AG10803 (cell line): ENCODE measurements at regions not wholly inside any gene's neighbourhood (a gene's known extent, or its start where the extent isn't known, plus 50 kb on each side); places are given as distances from the start of the nearest gene placed in this dataset.

Experiments
- DNase-seq: peaks from one replicate; pipeline ENCODE4 v3.0.0; 2010; ENCODE audit warnings: low read depth
- H3K4me3 ChIP-seq: 2 replicates; pipeline ENCODE4 v1.5.1; 2011; ENCODE audit warnings: mild to moderate bottlenecking, low read length, control low read depth
- TF ChIP-seq, protein P1 (sequence below): conservative IDR thresholded peaks from 2 replicates; pipeline ENCODE4 v1.5.1; 2011; ENCODE audit warnings: mild to moderate bottlenecking, low read length, control low read depth, inconsistent platforms

DNA sequence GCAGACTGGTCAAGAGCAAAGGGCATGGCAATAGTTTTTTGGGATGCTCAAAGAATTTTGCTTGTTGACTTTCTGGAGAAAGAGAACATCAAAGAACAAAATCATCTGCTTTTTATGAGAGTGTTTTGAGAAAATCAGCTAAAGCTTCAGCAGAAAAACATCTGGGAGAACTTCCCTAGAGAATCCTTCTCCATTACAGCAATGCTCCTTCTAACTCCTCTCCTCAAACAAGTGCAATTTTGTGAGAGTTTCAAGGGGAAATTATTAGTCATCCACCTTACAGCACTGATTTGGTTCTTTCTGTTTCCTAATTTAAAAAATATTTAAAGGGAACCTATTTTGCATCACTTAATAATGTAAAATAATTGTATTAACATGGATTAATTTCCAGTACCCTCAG, 226.9 kb upstream of the NXPH2 start:
- no peak overlapping the region for H3K4me3 ChIP-seq
- TF ChIP-seq, protein P1, sequence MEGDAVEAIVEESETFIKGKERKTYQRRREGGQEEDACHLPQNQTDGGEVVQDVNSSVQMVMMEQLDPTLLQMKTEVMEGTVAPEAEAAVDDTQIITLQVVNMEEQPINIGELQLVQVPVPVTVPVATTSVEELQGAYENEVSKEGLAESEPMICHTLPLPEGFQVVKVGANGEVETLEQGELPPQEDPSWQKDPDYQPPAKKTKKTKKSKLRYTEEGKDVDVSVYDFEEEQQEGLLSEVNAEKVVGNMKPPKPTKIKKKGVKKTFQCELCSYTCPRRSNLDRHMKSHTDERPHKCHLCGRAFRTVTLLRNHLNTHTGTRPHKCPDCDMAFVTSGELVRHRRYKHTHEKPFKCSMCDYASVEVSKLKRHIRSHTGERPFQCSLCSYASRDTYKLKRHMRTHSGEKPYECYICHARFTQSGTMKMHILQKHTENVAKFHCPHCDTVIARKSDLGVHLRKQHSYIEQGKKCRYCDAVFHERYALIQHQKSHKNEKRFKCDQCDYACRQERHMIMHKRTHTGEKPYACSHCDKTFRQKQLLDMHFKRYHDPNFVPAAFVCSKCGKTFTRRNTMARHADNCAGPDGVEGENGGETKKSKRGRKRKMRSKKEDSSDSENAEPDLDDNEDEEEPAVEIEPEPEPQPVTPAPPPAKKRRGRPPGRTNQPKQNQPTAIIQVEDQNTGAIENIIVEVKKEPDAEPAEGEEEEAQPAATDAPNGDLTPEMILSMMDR: no peak
- DNase-seq: no peak

GRCh38 chr2:139000131-139000785, 220.1 kb upstream of the NXPH2 start:
- TF ChIP-seq, protein P1: no peak
- H3K4me3 ChIP-seq: no peak overlapping the region
- no peak for DNase-seq

DNA sequence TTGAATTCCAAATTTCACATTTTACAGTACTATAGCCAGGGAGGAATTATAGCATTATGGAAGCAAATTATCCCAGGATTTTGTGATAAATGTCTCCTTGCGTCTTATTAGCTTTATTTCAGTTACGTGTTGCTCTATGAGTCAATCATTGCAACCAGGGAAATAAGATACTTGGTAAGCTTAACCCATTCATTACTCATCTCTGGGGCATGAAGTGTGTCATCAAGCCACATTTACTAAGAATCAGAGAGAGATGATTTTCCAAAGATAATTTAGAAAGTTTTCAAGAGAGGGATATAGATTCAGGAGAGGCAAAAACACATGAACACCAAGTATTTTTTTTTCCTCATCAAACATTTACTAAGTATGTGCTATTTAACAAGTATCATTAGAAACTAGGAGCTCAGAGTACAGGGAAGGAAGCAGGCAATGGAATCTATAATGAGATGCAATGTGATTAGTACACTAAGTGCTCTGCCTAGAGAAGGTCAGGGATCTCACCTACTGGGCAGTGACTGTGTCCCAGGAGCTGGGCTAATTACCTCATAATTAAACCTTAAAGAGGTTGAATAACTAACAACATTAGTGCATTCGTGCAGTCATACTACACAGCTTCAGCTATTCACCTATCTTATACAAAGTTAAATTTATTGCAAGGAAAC, 217.8 kb upstream of the NXPH2 start:
- no peak for DNase-seq
- TF ChIP-seq, protein P1: no peak
- no peak overlapping the region for H3K4me3 ChIP-seq

GRCh38 chr2:138997346-138997745, 217.2 kb upstream of the NXPH2 start:
- TF ChIP-seq, protein P1: no peak
- no peak overlapping the region for H3K4me3 ChIP-seq
- no peak for DNase-seq

- no peak for DNase-seq
- no peak overlapping the region for H3K4me3 ChIP-seq
These were observed 214.3 kb upstream of the NXPH2 start for GRCh38 chr2:138994502-138994901.

DNA sequence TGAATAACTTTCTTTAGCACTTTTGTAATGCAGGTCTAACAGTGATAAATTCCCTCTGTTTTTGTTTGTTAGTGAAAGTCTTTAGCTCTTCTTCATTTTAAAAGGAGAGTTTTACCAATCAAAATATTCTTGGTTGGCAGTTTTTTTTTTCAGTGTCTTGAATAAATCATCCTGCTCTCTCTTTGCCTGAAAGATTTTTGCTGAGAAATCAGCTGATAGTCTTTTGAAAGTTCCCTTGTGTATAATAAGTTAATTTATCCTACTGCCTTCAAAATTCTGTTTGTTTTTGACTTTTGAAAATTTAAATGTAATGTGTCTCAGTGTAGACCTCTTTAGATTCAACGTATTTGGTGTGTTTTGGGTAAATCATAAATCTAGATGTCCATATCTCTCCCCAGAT, 205.7 kb upstream of the NXPH2 start:
- DNase-seq: no peak
- H3K4me3 ChIP-seq: no peak overlapping the region
- TF ChIP-seq, protein P1: no peak

More at GRCh38 chr2:138994502-138994901, 214.3 kb upstream of the NXPH2 start:
- TF ChIP-seq, protein P1: no peak
